ENCODE measurements at regions not wholly inside any gene's neighbourhood (a gene's known extent, or its start where the extent isn't known, plus 50 kb on each side); places are given as distances from the start of the nearest gene placed in this dataset.

DNA sequence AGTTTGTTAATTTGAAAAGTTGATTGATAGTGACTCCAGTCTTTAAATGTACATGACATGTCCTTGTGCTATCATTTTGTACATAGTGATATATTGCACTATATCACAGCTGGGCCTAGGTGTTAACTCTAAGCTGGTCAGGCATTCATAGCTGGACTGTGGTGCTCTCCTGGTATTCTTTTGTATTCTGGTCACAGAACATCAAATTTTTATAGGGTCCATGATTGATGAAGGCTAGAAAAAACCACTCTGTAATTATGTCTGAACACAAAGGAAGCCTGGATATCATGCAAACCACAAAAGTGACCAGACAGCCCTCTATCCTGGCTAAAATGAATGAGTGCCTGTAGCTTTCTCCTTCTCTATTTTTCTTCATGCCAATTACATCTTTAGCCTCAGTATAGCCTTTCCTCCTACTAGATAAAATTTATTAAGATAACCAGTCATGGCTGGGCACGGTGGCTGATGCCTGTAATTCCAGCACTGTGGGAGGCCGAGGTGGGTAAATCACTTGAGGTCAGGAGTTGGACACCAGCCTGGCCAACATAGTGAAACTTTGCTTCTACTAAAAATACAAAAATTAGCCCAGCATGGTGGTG, 134.9 kb upstream of the B3GALT2 start:
- no peak for TF ChIP-seq POLR2A (IDR thresholded peaks at IDR 0.05)
- TF ChIP-seq EP300 (IDR thresholded peaks at IDR 0.05) = no peak
